ENCODE measurements at regions not wholly inside any gene's neighbourhood (a gene's known extent, or its start where the extent isn't known, plus 50 kb on each side); places are given as distances from the start of the nearest gene placed in this dataset.

DNA sequence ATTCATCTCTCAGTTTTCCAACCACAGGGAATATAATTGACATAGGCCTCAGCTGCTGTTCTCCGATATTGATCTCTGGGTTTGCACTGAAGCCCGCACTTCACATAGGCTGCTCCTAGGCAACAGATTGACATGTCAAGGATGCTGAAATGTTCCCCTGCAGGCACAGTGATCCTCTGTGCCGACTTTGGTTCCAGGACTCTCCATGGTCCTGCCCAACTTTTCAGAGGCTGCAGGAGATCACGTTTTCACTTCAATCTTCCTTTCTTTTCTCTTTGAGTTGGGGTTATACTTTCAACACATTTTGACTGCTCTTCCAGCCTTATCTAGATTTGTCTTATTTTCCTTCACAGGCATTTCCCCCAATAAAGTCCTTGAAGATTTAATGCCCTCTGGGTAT, 1361.0 kb downstream of the DSC3 start:
- FAIRE-seq (no peak), DNase-seq (ENCODE audit: low read depth in 1 of 2, low spot score in 1 of 2) (no peak), ATAC-seq (no peak)
- no peak overlapping the region for H3K4me3 ChIP-seq
- WGBS (ENCODE audit: missing lambda C conversion rate), result 34% methylated on average over 4 of the region's 4 CpGs
- CTCF ChIA-PET, result no interaction called here
- H3K4me1 ChIP-seq, result no peaks in the 10 kb centered on the region
- POLR2A ChIA-PET, result no interaction called here
- no peak overlapping the region for H3K27ac ChIP-seq
- H3K9me3 ChIP-seq, result no peaks in the 10 kb centered on the region
- H3K4me2 ChIP-seq, result no peak overlapping the region
- no peak for TF ChIP-seq GATA3 (IDR thresholded peaks at IDR 0.05; ENCODE audit: borderline replicate concordance)
- no peak for TF ChIP-seq CHD2 (IDR thresholded peaks at IDR 0.05; ENCODE audit: low read length, partially characterized antibody)
- TF ChIP-seq RFX5 (IDR thresholded peaks at IDR 0.05), result no peak
- TF ChIP-seq NR3C1 (IDR thresholded peaks at IDR 0.05), result no peak
- TF ChIP-seq FOSB (CRISPR knock-in tag; IDR thresholded peaks at IDR 0.05), result no peak
- TF ChIP-seq RAD21 (conservative IDR thresholded peaks at IDR 0.05 in 1 of 2, IDR thresholded peaks at IDR 0.05 in 1 of 2), result no peak
- TF ChIP-seq, protein P1, sequence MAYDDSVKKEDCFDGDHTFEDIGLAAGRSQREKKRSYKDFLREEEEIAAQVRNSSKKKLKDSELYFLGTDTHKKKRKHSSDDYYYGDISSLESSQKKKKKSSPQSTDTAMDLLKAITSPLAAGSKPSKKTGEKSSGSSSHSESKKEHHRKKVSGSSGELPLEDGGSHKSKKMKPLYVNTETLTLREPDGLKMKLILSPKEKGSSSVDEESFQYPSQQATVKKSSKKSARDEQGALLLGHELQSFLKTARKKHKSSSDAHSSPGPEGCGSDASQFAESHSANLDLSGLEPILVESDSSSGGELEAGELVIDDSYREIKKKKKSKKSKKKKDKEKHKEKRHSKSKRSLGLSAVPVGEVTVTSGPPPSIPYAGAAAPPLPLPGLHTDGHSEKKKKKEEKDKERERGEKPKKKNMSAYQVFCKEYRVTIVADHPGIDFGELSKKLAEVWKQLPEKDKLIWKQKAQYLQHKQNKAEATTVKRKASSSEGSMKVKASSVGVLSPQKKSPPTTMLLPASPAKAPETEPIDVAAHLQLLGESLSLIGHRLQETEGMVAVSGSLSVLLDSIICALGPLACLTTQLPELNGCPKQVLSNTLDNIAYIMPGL (CRISPR knock-in tag; IDR thresholded peaks at IDR 0.05; ENCODE audit: borderline replicate concordance), result no peak
- TF ChIP-seq HOXA7 (CRISPR knock-in tag; IDR thresholded peaks at IDR 0.05), result no peak
- no peak for TF ChIP-seq EP300 (IDR thresholded peaks at IDR 0.05)
- TF ChIP-seq, protein P2, sequence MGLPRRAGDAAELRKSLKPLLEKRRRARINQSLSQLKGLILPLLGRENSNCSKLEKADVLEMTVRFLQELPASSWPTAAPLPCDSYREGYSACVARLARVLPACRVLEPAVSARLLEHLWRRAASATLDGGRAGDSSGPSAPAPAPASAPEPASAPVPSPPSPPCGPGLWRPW (IDR thresholded peaks at IDR 0.05), result no peak
- TF ChIP-seq, protein P3, sequence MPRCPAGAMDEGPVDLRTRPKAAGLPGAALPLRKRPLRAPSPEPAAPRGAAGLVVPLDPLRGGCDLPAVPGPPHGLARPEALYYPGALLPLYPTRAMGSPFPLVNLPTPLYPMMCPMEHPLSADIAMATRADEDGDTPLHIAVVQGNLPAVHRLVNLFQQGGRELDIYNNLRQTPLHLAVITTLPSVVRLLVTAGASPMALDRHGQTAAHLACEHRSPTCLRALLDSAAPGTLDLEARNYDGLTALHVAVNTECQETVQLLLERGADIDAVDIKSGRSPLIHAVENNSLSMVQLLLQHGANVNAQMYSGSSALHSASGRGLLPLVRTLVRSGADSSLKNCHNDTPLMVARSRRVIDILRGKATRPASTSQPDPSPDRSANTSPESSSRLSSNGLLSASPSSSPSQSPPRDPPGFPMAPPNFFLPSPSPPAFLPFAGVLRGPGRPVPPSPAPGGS (IDR thresholded peaks at IDR 0.05), result no peak
- TF ChIP-seq, protein P4, sequence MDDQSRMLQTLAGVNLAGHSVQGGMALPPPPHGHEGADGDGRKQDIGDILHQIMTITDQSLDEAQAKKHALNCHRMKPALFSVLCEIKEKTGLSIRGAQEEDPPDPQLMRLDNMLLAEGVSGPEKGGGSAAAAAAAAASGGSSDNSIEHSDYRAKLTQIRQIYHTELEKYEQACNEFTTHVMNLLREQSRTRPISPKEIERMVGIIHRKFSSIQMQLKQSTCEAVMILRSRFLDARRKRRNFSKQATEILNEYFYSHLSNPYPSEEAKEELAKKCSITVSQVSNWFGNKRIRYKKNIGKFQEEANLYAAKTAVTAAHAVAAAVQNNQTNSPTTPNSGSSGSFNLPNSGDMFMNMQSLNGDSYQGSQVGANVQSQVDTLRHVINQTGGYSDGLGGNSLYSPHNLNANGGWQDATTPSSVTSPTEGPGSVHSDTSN (IDR thresholded peaks at IDR 0.05), result no peak
- no peak for TF ChIP-seq NFE2L2 (conservative IDR thresholded peaks at IDR 0.05; ENCODE audit: low read length)
- TF ChIP-seq KDM5A (IDR thresholded peaks at IDR 0.05), result no peak
- no peak for TF ChIP-seq SREBF2 (IDR thresholded peaks at IDR 0.05)
- no peak for TF ChIP-seq MAFK (IDR thresholded peaks at IDR 0.05; ENCODE audit: partially characterized antibody)

DNA sequence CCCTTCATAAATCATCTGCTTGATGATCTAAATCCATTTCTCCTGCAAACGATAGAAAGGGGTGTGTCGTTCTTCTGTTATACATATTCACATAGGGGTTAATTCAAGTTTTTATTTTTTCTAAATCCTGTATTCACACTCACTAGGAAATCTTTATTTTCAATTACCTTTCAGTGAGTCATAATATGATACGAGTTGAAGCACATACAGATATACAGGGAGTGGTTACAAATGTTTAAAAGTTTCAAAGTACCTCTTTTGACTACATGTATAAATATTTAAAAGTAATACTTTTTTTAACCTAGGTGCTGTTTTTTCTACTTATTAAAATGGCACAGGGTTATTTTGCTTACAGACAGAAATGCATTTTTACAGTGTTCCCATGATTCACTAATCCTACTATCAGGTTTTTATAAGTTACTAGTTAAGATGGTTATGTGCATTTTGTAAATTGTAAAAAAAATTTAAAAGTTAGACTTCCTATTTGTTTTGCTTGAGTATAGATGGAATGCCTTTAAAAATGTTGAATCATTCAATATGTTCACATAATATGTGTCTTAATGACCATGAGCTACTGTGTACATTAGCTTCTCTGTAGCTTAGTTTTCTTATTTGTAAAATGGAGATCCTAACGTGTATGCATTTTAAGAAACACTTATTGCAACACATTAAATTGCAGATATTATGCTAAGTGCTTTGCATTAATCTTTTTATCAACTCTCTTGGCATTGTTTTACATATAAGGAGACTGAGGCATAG, 1378.1 kb downstream of the DSC3 start:
- ChIA-PET POLR2A (no interaction called here), CTCF (no interaction called here)
- WGBS (ENCODE audit: missing lambda C conversion rate), result 4% methylated on average over 4 of the region's 4 CpGs
- FAIRE-seq, result no peak
- Histone ChIP-seq H3K4me3 (no peak overlapping the region), H3K4me2 (no peak overlapping the region), H3K27ac (no peak overlapping the region), H3K9me3 (no peaks in the 10 kb centered on the region), H3K4me1 (no peaks in the 10 kb centered on the region)
- no peak for TF ChIP-seq REST (IDR thresholded peaks at IDR 0.05)
- TF ChIP-seq EP300 (IDR thresholded peaks at IDR 0.05), result no peak
- TF ChIP-seq FOXS1 (CRISPR knock-in tag; IDR thresholded peaks at IDR 0.05), result no peak
- no peak for TF ChIP-seq CBX8 (IDR thresholded peaks at IDR 0.05)
- TF ChIP-seq BHLHE40 (IDR thresholded peaks at IDR 0.05; ENCODE audit: low read depth, low read length), result no peak
- TF ChIP-seq, protein P3 (IDR thresholded peaks at IDR 0.05), result no peak
- no peak for TF ChIP-seq MAX (IDR thresholded peaks at IDR 0.05)
- no peak for TF ChIP-seq ZFP36 (IDR thresholded peaks at IDR 0.05; ENCODE audit: borderline replicate concordance, partially characterized antibody)
- TF ChIP-seq CHD2 (IDR thresholded peaks at IDR 0.05; ENCODE audit: low read length, partially characterized antibody), result no peak
- DNase-seq (ENCODE audit: low read depth in 1 of 2, low spot score in 1 of 2), result no peak
- no peak for ATAC-seq
